Ishikawa (cell line): ENCODE measurements at regions not wholly inside any gene's neighbourhood (a gene's known extent, or its start where the extent isn't known, plus 50 kb on each side); places are given as distances from the start of the nearest gene placed in this dataset.

Experiments used
- CEBPB ChIP-seq: IDR thresholded peaks from 2 replicates; pipeline ENCODE4 v1.6.1; 2012
- CREB1 ChIP-seq: IDR thresholded peaks from 2 replicates; pipeline ENCODE4 v1.6.1; 2012; ENCODE audit warnings: low read depth
- EP300 ChIP-seq: IDR thresholded peaks from 2 replicates; pipeline ENCODE4 v1.6.1; 2012; ENCODE audit warnings: borderline replicate concordance
- FOXM1 ChIP-seq: IDR thresholded peaks from 2 replicates; pipeline ENCODE4 v1.6.1; 2012; ENCODE audit warnings: low read depth, borderline replicate concordance
- RAD21 ChIP-seq: IDR thresholded peaks from 2 replicates; pipeline ENCODE4 v1.6.1; 2012; ENCODE audit warnings: low read depth
- TAF1 ChIP-seq: IDR thresholded peaks from 2 replicates; pipeline ENCODE4 v1.6.1; 2012; ENCODE audit warnings: low read depth, mild to moderate bottlenecking
- TCF12 ChIP-seq: IDR thresholded peaks from 2 replicates; pipeline ENCODE4 v1.6.1; 2012; ENCODE audit warnings: low read depth
- TEAD4 ChIP-seq: IDR thresholded peaks from 2 replicates; pipeline ENCODE4 v1.6.1; 2012
- YY1 ChIP-seq: IDR thresholded peaks from 2 replicates; pipeline ENCODE4 v1.6.1; 2012; ENCODE audit warnings: low read depth
- TF ChIP-seq, protein P1 (sequence below): IDR thresholded peaks from 2 replicates; pipeline ENCODE4 v1.6.1; 2012
- TF ChIP-seq, protein P2 (sequence below): IDR thresholded peaks from 2 replicates; pipeline ENCODE4 v1.6.1; 2012
- TF ChIP-seq, protein P3 (sequence below): IDR thresholded peaks from 2 replicates; pipeline ENCODE4 v1.6.1; 2012; ENCODE audit warnings: low read depth, mild to moderate bottlenecking

DNA sequence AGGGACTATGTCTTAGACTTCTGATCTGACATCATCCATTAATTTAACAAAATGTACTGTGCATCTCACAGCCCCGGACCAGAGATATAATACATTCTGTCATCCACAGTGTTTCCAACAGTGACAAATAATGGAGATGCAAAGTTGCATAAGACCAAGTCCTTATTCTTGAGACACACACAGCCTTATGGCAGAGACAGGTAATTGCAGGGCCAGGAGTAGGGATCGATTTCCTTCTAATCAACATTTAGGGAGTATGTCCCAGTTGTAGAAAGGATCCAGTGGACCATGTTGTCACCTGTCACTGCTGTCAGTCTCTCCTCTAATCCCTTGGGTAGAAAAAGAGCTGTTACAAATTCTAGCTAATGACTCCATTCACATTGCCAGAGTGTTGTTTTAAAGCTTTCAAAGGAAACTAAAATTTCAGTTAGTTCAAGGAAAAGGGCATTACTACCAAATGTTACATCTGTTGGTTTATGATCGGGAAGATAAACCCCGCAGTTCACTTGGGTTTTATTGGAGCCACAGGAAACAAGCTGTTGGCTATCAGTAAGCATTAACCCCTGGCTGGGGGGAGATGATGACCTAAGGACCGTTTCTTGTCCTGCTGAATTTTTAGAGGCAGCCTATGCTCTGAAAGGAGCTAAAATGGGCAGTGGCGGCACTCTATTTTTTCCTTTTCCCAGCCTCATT, 111.4 kb upstream of the ATXN1 start:
- TF ChIP-seq EP300: no peak
- TF ChIP-seq, protein P1, sequence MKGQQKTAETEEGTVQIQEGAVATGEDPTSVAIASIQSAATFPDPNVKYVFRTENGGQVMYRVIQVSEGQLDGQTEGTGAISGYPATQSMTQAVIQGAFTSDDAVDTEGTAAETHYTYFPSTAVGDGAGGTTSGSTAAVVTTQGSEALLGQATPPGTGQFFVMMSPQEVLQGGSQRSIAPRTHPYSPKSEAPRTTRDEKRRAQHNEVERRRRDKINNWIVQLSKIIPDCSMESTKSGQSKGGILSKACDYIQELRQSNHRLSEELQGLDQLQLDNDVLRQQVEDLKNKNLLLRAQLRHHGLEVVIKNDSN: no peak
- TF ChIP-seq TCF12: no peak
- TF ChIP-seq TAF1: no peak
- no peak for TF ChIP-seq FOXM1
- no peak for TF ChIP-seq CREB1
- TF ChIP-seq, protein P2, sequence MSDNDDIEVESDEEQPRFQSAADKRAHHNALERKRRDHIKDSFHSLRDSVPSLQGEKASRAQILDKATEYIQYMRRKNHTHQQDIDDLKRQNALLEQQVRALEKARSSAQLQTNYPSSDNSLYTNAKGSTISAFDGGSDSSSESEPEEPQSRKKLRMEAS: no peak
- no peak for TF ChIP-seq TEAD4
- no peak for TF ChIP-seq YY1
- no peak for TF ChIP-seq CEBPB
- no peak for TF ChIP-seq RAD21
- TF ChIP-seq, protein P3, sequence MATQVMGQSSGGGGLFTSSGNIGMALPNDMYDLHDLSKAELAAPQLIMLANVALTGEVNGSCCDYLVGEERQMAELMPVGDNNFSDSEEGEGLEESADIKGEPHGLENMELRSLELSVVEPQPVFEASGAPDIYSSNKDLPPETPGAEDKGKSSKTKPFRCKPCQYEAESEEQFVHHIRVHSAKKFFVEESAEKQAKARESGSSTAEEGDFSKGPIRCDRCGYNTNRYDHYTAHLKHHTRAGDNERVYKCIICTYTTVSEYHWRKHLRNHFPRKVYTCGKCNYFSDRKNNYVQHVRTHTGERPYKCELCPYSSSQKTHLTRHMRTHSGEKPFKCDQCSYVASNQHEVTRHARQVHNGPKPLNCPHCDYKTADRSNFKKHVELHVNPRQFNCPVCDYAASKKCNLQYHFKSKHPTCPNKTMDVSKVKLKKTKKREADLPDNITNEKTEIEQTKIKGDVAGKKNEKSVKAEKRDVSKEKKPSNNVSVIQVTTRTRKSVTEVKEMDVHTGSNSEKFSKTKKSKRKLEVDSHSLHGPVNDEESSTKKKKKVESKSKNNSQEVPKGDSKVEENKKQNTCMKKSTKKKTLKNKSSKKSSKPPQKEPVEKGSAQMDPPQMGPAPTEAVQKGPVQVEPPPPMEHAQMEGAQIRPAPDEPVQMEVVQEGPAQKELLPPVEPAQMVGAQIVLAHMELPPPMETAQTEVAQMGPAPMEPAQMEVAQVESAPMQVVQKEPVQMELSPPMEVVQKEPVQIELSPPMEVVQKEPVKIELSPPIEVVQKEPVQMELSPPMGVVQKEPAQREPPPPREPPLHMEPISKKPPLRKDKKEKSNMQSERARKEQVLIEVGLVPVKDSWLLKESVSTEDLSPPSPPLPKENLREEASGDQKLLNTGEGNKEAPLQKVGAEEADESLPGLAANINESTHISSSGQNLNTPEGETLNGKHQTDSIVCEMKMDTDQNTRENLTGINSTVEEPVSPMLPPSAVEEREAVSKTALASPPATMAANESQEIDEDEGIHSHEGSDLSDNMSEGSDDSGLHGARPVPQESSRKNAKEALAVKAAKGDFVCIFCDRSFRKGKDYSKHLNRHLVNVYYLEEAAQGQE: no peak
